Left ventricle myocardium inferior (tissue), 1 donor: ENCODE measurements at regions not wholly inside any gene's neighbourhood (a gene's known extent, or its start where the extent isn't known, plus 50 kb on each side); places are given as distances from the start of the nearest gene placed in this dataset.

ENCODE experiments used
- DNase-seq: peaks from one replicate; pipeline ENCODE4 v3.0.0-alpha.2; 2020
- H3K27ac ChIP-seq: fragments of 200-600 bp; replicated peaks from 2 replicates; pipeline ENCODE4 v1.8.0; 2021
- H3K27me3 ChIP-seq: fragments of 200-600 bp; 2 replicates; pipeline ENCODE4 v1.8.0; 2021; ENCODE audit warnings: low read depth
- H3K36me3 ChIP-seq: fragments of 200-600 bp; 2 replicates; pipeline ENCODE4 v1.8.0; 2021
- H3K4me1 ChIP-seq: fragments of 200-600 bp; 2 replicates; pipeline ENCODE4 v1.8.0; 2021
- H3K4me3 ChIP-seq: fragments of 200-600 bp; 2 replicates; pipeline ENCODE4 v1.8.0; 2021; ENCODE audit warnings: mild to moderate bottlenecking, moderate library complexity
- H3K9me3 ChIP-seq: fragments of 200-600 bp; replicated peaks from 2 replicates; pipeline ENCODE4 v1.8.0; 2021
- CTCF ChIP-seq: fragments of 200-600 bp; IDR thresholded peaks from 2 replicates; pipeline ENCODE4 v1.8.0; 2021; ENCODE audit warnings: antibody characterized with exemption, mild to moderate bottlenecking, borderline replicate concordance
- intact Hi-C: fragments of 100-400 bp; cut with micrococcal nuclease; formaldehyde crosslinking; loops from one replicate; pipeline ENCODE4 v1.11.0; 2022
- donor health status: DM: no; HTN: yes; CAD: no; lungs with severe emphysema.

- Histone ChIP-seq H3K36me3 (no peaks in the 10 kb centered on the region), H3K9me3 (no peaks in the 10 kb centered on the region), H3K4me1 (no peaks in the 10 kb centered on the region), H3K27ac (no peak overlapping the region), H3K27me3 (no peaks in the 10 kb centered on the region), H3K4me3 (no peak overlapping the region)
- no peak for DNase-seq
- no peak for TF ChIP-seq CTCF
- intact Hi-C loops, result no loop called here
These were observed 124.4 kb upstream of the NOVA1 start for GRCh38 chr14:26722258-26722657.

GRCh38 chr14:26729851-26730250, 132.0 kb upstream of the NOVA1 start:
- no peak for TF ChIP-seq CTCF
- Histone ChIP-seq H3K9me3 (no peaks in the 10 kb centered on the region), H3K4me3 (no peak overlapping the region), H3K27ac (no peak overlapping the region), H3K27me3 (no peaks in the 10 kb centered on the region), H3K4me1 (no peaks in the 10 kb centered on the region), H3K36me3 (no peaks in the 10 kb centered on the region)
- no peak for DNase-seq
- intact Hi-C loops, result no loop called here

- no peak overlapping the region for H3K27ac ChIP-seq
- peaks cover 8% of the 10 kb centered on the region for H3K9me3 ChIP-seq
- no peaks in the 10 kb centered on the region for H3K4me1 ChIP-seq
- no peak for DNase-seq
- no peak overlapping the region for H3K4me3 ChIP-seq
- H3K36me3 ChIP-seq, result no peaks in the 10 kb centered on the region
- H3K27me3 ChIP-seq, result no peaks in the 10 kb centered on the region
- intact Hi-C loops, result no loop called here
- peak; percentile 22 for TF ChIP-seq CTCF
These were observed 133.2 kb upstream of the NOVA1 start for GRCh38 chr14:26730929-26731618.

GRCh38 chr14:26735811-26736210, 138.0 kb upstream of the NOVA1 start:
- intact Hi-C loops, result no loop called here
- no peaks in the 10 kb centered on the region for H3K4me1 ChIP-seq
- H3K27ac ChIP-seq, result no peak overlapping the region
- H3K36me3 ChIP-seq, result no peaks in the 10 kb centered on the region
- H3K4me3 ChIP-seq, result no peak overlapping the region
- no peak for TF ChIP-seq CTCF
- H3K27me3 ChIP-seq, result no peaks in the 10 kb centered on the region
- no peak for DNase-seq
- H3K9me3 ChIP-seq, result peaks cover 8% of the 10 kb centered on the region

DNA sequence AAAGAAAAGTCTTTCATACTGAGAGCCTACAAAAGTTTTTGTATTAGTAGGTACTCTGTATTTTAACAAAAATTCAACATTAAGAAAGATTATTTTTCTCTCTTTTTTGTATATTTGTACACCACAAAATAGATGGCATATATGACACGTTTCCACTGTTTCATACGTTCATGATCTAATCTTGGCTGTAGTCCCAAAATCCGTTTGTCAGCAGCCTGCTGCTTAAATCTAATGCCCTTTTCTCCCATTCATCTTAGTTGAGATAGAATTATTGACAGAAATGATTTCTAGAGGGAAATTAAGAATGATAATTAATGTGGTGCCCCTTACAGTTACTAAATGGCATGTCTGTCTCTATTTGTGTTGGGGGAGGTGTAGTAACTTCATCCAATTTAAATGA, 140.7 kb upstream of the NOVA1 start:
- no peak overlapping the region for H3K27ac ChIP-seq
- H3K27me3 ChIP-seq, result no peaks in the 10 kb centered on the region
- no peaks in the 10 kb centered on the region for H3K36me3 ChIP-seq
- DNase-seq, result no peak
- no peaks in the 10 kb centered on the region for H3K4me1 ChIP-seq
- intact Hi-C loops, result no loop called here
- no peak overlapping the region for H3K4me3 ChIP-seq
- peaks cover 8% of the 10 kb centered on the region for H3K9me3 ChIP-seq
- no peak for TF ChIP-seq CTCF
